ENCODE measurements at regions not wholly inside any gene's neighbourhood (a gene's known extent, or its start where the extent isn't known, plus 50 kb on each side); places are given as distances from the start of the nearest gene placed in this dataset.
A peak's percentile ranks its signal among the peaks of the same experiment; 100 is the strongest.

DNA sequence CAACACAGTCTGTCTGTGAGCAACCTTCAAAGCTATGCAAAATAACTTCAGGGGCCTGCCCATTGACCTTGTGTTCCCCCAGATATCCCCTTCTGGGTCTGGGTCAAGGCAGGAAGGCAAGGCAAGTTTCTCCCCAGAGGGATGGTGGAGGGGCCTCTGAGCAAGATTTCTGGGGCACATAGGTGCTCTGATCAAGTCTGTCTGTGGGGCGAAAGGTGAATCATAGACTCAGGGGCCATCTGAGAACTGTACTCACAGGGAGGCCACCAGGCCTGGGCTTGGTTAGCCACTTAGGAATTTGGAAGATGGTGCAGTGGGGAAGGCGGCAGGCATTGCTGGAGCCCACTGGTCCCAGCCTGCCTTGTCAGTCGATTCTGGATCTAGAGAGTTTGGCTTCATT is 92.4 kb downstream of the MINAR1 start:
- Histone ChIP-seq H3K23ac (ENCODE audit: insufficient read length) (no peak overlapping the region), H2BK15ac (ENCODE audit: low read length) (no peak overlapping the region), H4K20me1 (replicated peaks in 1 of 2; ENCODE audit: control insufficient read depth in 1 of 2, insufficient read depth in 2 of 2, low read length in 2 of 2) (no peaks in the 10 kb centered on the region), H3K9me3 (ENCODE audit: insufficient read depth in 2 of 2, low read depth in 1 of 2, low read length in 1 of 2) (no peaks in the 10 kb centered on the region), H3K4me1 (replicated peaks in 1 of 4; ENCODE audit: control insufficient read depth in 3 of 4, insufficient read depth in 4 of 4, low read length in 3 of 4) (no peaks in the 10 kb centered on the region), H2AK5ac (ENCODE audit: low read depth, low read length) (no peak overlapping the region), H4K8ac (ENCODE audit: extremely low read depth, insufficient read depth, low read length) (no peak overlapping the region), H2BK120ac (replicated peaks; ENCODE audit: low read depth, low read length) (no peak overlapping the region), H2BK5ac (ENCODE audit: low read depth, low read length) (no peak overlapping the region), H4K91ac (replicated peaks; ENCODE audit: insufficient read length, low read length) (no peak overlapping the region), H2BK12ac (ENCODE audit: low read depth, low read length) (no peak overlapping the region), H2BK20ac (ENCODE audit: low read length) (no peak overlapping the region), H3K27me3 (replicated peaks in 1 of 4; ENCODE audit: control insufficient read depth in 3 of 4, extremely low read depth in 1 of 4, insufficient read depth in 3 of 4, low read length in 3 of 4) (no peaks in the 10 kb centered on the region), H4K5ac (ENCODE audit: insufficient read length, low read depth, low read length) (no peak overlapping the region), H3K79me1 (ENCODE audit: low read depth, low read length) (no peaks in the 10 kb centered on the region), H3K9ac (replicated peaks in 1 of 4; ENCODE audit: extremely low read depth in 1 of 4, low read depth in 3 of 4, low read length in 3 of 4) (no peak overlapping the region), H3K27ac (ENCODE audit: low read depth, low read length) (no peak overlapping the region), H3K79me2 (ENCODE audit: control insufficient read depth in 1 of 2, insufficient read depth in 2 of 2, low read length in 2 of 2) (no peaks in the 10 kb centered on the region), H3K23me2 (ENCODE audit: low read depth, low read length) (no peaks in the 10 kb centered on the region), H3K4me2 (ENCODE audit: insufficient read depth in 1 of 2, low read depth in 2 of 2, low read length in 2 of 2) (no peak overlapping the region), H3K4ac (replicated peaks; ENCODE audit: insufficient read length, low read depth, low read length) (no peak overlapping the region), H3K14ac (ENCODE audit: insufficient read length) (no peak overlapping the region), H3K56ac (replicated peaks; ENCODE audit: insufficient read length, low read depth, low read length) (no peak overlapping the region), H3K18ac (ENCODE audit: extremely low read depth, low read length) (no peak overlapping the region), H3K4me3 (ENCODE audit: extremely low read depth in 1 of 4, insufficient read depth in 2 of 4, low read depth in 3 of 4, low read length in 4 of 4) (no peak overlapping the region), H3K36me3 (ENCODE audit: control insufficient read depth in 2 of 4, insufficient read depth in 4 of 4, low read length in 3 of 4) (no peaks in the 10 kb centered on the region), H2AFZ (ENCODE audit: low read length) (no peak overlapping the region)
- DNase-seq (ENCODE audit: low read depth in 1 of 2, low spot score in 2 of 2) (peak in 1 of 2 experiments; percentile 28), FAIRE-seq (no peak)
- POLR2A ChIA-PET (ENCODE audit: partially characterized antibody), result no interaction called here
- 95% methylated on average over 3 of the region's 3 CpGs; no CpG with 5 or more reads in 1 of the 2 experiments for WGBS, 2 experiments (ENCODE audit: extremely low coverage in 1 of 2, insufficient coverage in 1 of 2, insufficient read length in 1 of 2, insufficient replicate concordance in 2 of 2, low coverage in 1 of 2, low lambda C conversion rate in 2 of 2, missing lambda C conversion rate in 1 of 2)
- TF ChIP-seq RAD21 (IDR thresholded peaks at IDR 0.05 in 1 of 2, conservative IDR thresholded peaks at IDR 0.05 in 1 of 2; ENCODE audit: low read depth in 2 of 2, low read length in 2 of 2) (no peak), JUN (IDR thresholded peaks at IDR 0.05; ENCODE audit: low read depth, low read length) (no peak), YY1 (IDR thresholded peaks at IDR 0.05; ENCODE audit: low read depth, low read length) (no peak), BACH1 (IDR thresholded peaks at IDR 0.05; ENCODE audit: low read length) (no peak), SIN3A (conservative IDR thresholded peaks at IDR 0.05 in 1 of 2, IDR thresholded peaks at IDR 0.05 in 1 of 2; ENCODE audit: low read depth in 1 of 2, low read length in 2 of 2) (no peak), HDAC2 (IDR thresholded peaks at IDR 0.05; ENCODE audit: borderline replicate concordance in 1 of 2, low read depth in 2 of 2, low read length in 2 of 2) (no peak), FOSL1 (IDR thresholded peaks at IDR 0.05; ENCODE audit: insufficient read depth, low read depth, low read length) (no peak), NANOG (IDR thresholded peaks at IDR 0.05; ENCODE audit: insufficient read depth, low read depth, low read length, poor library complexity, severe bottlenecking) (no peak), BCL11A (IDR thresholded peaks at IDR 0.05; ENCODE audit: low read depth in 2 of 2, low read length in 2 of 2) (no peak), TAF7 (optimal IDR thresholded peaks at IDR 0.05; ENCODE audit: borderline replicate concordance, low read depth, low read length) (no peak), KDM1A (IDR thresholded peaks at IDR 0.05; ENCODE audit: borderline replicate concordance, low read length) (no peak)
- TF ChIP-seq, protein P1, sequence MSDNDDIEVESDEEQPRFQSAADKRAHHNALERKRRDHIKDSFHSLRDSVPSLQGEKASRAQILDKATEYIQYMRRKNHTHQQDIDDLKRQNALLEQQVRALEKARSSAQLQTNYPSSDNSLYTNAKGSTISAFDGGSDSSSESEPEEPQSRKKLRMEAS (IDR thresholded peaks at IDR 0.05), result no peak
- CTCF ChIA-PET (ENCODE audit: partially characterized antibody), result interaction anchor here (0.6 to 1.0 kb wide), 3 partner anchors 17 to 144 kb away, joined by 3 to 4 read pairs (median 4); no protein-coding TSS in a partner anchor

All from H1 (cell line).